MM.1S (cell line): ENCODE measurements at regions not wholly inside any gene's neighbourhood (a gene's known extent, or its start where the extent isn't known, plus 50 kb on each side); places are given as distances from the start of the nearest gene placed in this dataset.

Source experiments
- DNase-seq: peaks from one replicate; pipeline ENCODE4 v3.0.0-alpha.2; 2015
- H2AFZ ChIP-seq: fragments of 300-600 bp; sonication (generic); 2 replicates; pipeline ENCODE4 v1.6.0; 2016; ENCODE audit warnings: antibody characterized with exemption, low read length
- H3F3A ChIP-seq: fragments of 300-600 bp; sonication (generic); 2 replicates; pipeline ENCODE4 v1.6.1; 2016; ENCODE audit warnings: mild to moderate bottlenecking, antibody characterized with exemption, low read length, moderate library complexity, mixed read lengths; ENCODE audit not compliant: insufficient read depth
- H3K27ac ChIP-seq: fragments of 300-600 bp; sonication (generic); 2 replicates; pipeline ENCODE4 v1.5.1; 2016; ENCODE audit warnings: mild to moderate bottlenecking, low read length
- H3K27me3 ChIP-seq: fragments of 300-600 bp; sonication (generic); replicated peaks from 2 replicates; pipeline ENCODE4 v1.6.0; 2016; ENCODE audit warnings: low read length; ENCODE audit not compliant: insufficient read depth
- H3K36me3 ChIP-seq: fragments of 300-600 bp; sonication (generic); replicated peaks from 2 replicates; pipeline ENCODE4 v1.6.1; 2016; ENCODE audit warnings: mild to moderate bottlenecking, low read length, mixed read lengths; ENCODE audit not compliant: insufficient read depth
- H3K4me1 ChIP-seq: fragments of 300-600 bp; sonication (generic); 2 replicates; pipeline ENCODE4 v1.6.1; 2016; ENCODE audit warnings: low read length, mixed read lengths
- H3K4me2 ChIP-seq: fragments of 300-600 bp; sonication (generic); 2 replicates; pipeline ENCODE4 v1.6.0; 2016; ENCODE audit warnings: low read depth, low read length
- H3K4me3 ChIP-seq: fragments of 300-600 bp; sonication (generic); 2 replicates; pipeline ENCODE4 v1.5.1; 2016; ENCODE audit warnings: low read length, mixed read lengths
- H3K79me2 ChIP-seq: fragments of 300-600 bp; sonication (generic); 2 replicates; pipeline ENCODE4 v1.6.1; 2016; ENCODE audit warnings: mixed run types, low read length, mixed read lengths
- H3K9ac ChIP-seq: fragments of 300-600 bp; sonication (generic); 2 replicates; pipeline ENCODE4 v1.6.1; 2016; ENCODE audit warnings: low read length, mixed read lengths
- H3K9me2 ChIP-seq: fragments of 300-600 bp; sonication (generic); replicated peaks from 2 replicates; pipeline ENCODE4 v1.6.1; 2016; ENCODE audit warnings: mild to moderate bottlenecking, low read length, mixed read lengths; ENCODE audit not compliant: insufficient read depth
- H3K9me3 ChIP-seq: fragments of 300-600 bp; sonication (generic); replicated peaks from 2 replicates; pipeline ENCODE4 v1.6.1; 2016; ENCODE audit warnings: mild to moderate bottlenecking, low read length, mixed read lengths; ENCODE audit not compliant: insufficient read depth
- H4K20me1 ChIP-seq: fragments of 300-600 bp; sonication (generic); 2 replicates; pipeline ENCODE4 v1.6.1; 2016; ENCODE audit warnings: mild to moderate bottlenecking, low read length, moderate library complexity, mixed read lengths; ENCODE audit not compliant: insufficient read depth
- EZH2 ChIP-seq: fragments of 300-600 bp; sonication (generic); optimal IDR thresholded peaks from 2 replicates; pipeline ENCODE3; 2017; ENCODE audit warnings: low read depth, mild to moderate bottlenecking, antibody characterized with exemption, low read length, mixed read lengths
- EZH2phosphoT487 ChIP-seq: fragments of 300-600 bp; sonication (generic); IDR thresholded peaks from 2 replicates; pipeline ENCODE4 v1.6.1; 2018; ENCODE audit warnings: antibody characterized with exemption, low read length
- TF ChIP-seq, protein P1 (sequence below): fragments of 300-600 bp; sonication (generic); IDR thresholded peaks from 2 replicates; pipeline ENCODE4 v1.5.1; 2016; ENCODE audit warnings: antibody characterized with exemption, low read length, mixed read lengths

- TF ChIP-seq, protein P1, sequence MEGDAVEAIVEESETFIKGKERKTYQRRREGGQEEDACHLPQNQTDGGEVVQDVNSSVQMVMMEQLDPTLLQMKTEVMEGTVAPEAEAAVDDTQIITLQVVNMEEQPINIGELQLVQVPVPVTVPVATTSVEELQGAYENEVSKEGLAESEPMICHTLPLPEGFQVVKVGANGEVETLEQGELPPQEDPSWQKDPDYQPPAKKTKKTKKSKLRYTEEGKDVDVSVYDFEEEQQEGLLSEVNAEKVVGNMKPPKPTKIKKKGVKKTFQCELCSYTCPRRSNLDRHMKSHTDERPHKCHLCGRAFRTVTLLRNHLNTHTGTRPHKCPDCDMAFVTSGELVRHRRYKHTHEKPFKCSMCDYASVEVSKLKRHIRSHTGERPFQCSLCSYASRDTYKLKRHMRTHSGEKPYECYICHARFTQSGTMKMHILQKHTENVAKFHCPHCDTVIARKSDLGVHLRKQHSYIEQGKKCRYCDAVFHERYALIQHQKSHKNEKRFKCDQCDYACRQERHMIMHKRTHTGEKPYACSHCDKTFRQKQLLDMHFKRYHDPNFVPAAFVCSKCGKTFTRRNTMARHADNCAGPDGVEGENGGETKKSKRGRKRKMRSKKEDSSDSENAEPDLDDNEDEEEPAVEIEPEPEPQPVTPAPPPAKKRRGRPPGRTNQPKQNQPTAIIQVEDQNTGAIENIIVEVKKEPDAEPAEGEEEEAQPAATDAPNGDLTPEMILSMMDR, result no peak
- TF ChIP-seq EZH2phosphoT487, result no peak
- TF ChIP-seq EZH2, result no peak
- H3F3A ChIP-seq, result no peaks in the 10 kb centered on the region
- H3K79me2 ChIP-seq, result no peaks in the 10 kb centered on the region
- no peaks in the 10 kb centered on the region for H3K4me1 ChIP-seq
- no peak overlapping the region for H3K4me3 ChIP-seq
- H3K9me2 ChIP-seq, result no peaks in the 10 kb centered on the region
- no peaks in the 10 kb centered on the region for H3K27me3 ChIP-seq
- H3K9me3 ChIP-seq, result no peaks in the 10 kb centered on the region
- H3K4me2 ChIP-seq, result no peak overlapping the region
- H2AFZ ChIP-seq, result no peak overlapping the region
- DNase-seq, result no peak
- no peaks in the 10 kb centered on the region for H3K36me3 ChIP-seq
- H4K20me1 ChIP-seq, result no peaks in the 10 kb centered on the region
- H3K27ac ChIP-seq, result no peak overlapping the region
- H3K9ac ChIP-seq, result no peak overlapping the region
Measured at GRCh38 chr6:15826814-15827318, 164.0 kb upstream of the DTNBP1 start.

DNA sequence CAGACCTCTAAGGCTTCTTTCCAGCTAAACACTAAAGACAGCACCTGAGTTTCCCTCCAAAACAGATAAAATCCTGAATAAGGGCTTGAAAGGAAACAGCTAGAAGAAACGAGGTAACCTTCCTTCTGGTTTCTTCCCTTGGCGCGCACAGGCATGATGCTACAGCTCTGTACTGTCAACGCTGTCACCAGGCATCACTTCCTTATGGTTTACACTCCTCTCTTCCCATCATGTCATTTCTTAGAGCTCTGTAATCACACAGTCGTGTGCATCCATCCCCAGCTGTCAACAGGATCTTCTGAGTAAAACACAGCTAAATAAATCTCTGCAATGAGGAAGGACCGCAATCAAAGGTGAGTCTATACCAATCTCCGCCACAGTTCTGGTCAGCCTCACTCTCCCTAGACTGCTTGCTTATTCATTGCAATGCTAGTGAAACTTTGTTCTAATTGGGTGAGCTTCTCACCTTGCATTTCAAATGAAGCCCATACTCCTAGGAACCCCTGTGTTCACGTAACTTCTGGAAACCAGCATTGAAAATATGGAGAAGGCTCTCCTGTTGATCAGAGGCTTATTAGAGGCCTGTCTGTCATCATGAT, 162.6 kb upstream of the DTNBP1 start:
- Histone ChIP-seq H3K4me3 (no peak overlapping the region), H3K27ac (no peak overlapping the region), H3K9me2 (no peaks in the 10 kb centered on the region), H3K4me2 (no peak overlapping the region), H3K27me3 (no peaks in the 10 kb centered on the region), H3K4me1 (no peaks in the 10 kb centered on the region), H3K79me2 (no peaks in the 10 kb centered on the region), H3F3A (no peaks in the 10 kb centered on the region), H3K36me3 (no peaks in the 10 kb centered on the region), H3K9ac (no peak overlapping the region), H4K20me1 (no peaks in the 10 kb centered on the region), H2AFZ (no peak overlapping the region), H3K9me3 (no peaks in the 10 kb centered on the region)
- no peak for DNase-seq
- TF ChIP-seq, protein P1, result no peak
- TF ChIP-seq EZH2phosphoT487 (no peak), EZH2 (no peak)

DNA sequence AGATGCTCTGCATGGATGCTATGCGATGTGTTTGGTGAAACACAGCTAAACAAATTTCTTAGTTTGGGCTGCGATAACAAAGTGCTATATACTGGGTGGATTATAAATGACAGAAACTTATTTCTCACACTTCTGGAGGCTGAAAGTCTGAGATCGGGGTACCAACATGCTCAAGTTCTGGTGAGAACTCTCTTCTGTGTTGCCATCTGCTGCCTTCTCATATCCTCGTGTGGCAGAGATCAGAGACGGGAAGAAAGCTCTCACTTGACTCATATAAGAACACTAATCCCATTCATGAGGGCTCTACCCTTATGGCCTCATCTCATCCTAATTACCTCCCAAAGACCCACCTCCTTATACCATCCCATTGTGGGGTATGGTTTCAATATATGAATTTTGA, 162.0 kb upstream of the DTNBP1 start:
- Histone ChIP-seq H3K9me3 (no peaks in the 10 kb centered on the region), H3K36me3 (no peaks in the 10 kb centered on the region), H3K79me2 (no peaks in the 10 kb centered on the region), H3K9ac (no peak overlapping the region), H2AFZ (no peak overlapping the region), H3K27ac (no peak overlapping the region), H3K4me3 (no peak overlapping the region), H3K4me2 (no peak overlapping the region), H3K27me3 (no peaks in the 10 kb centered on the region), H3K4me1 (no peaks in the 10 kb centered on the region), H3F3A (no peaks in the 10 kb centered on the region), H3K9me2 (no peaks in the 10 kb centered on the region), H4K20me1 (no peaks in the 10 kb centered on the region)
- DNase-seq, result no peak
- TF ChIP-seq EZH2phosphoT487, result no peak
- TF ChIP-seq EZH2, result no peak
- TF ChIP-seq, protein P1, result no peak
